CD4-positive, alpha-beta T cell (primary cell): ENCODE measurements at regions not wholly inside any gene's neighbourhood (a gene's known extent, or its start where the extent isn't known, plus 50 kb on each side); places are given as distances from the start of the nearest gene placed in this dataset.

Experiments used
- ATAC-seq: fragments of 200-7000 bp; cut with Tn5 transposase; one replicate; pipeline ENCODE4 v1.10.0; 2022; ENCODE audit warnings: mild to moderate bottlenecking; ENCODE audit not compliant: poor library complexity
- CTCF ChIA-PET: fragments of 350-600 bp; sonication (Branson Sonifier 250); formaldehyde crosslinking; loops from one replicate; lab custom pipeline; 2021; ENCODE audit warnings: antibody characterized with exemption, inconsistent platforms; lab: Charles Lee
- POLR2A ChIA-PET: fragments of 350-600 bp; sonication (Branson Sonifier 250); formaldehyde crosslinking; loops from one replicate; lab custom pipeline; 2021; ENCODE audit warnings: antibody characterized with exemption, inconsistent platforms; lab: Charles Lee
- DNase-seq, 14 experiments: peaks; one replicate each; pipeline ENCODE4 v3.0.0-alpha.2; 2013 to 2020; ENCODE audit warnings: mixed read lengths in 2 of 14
- H3K27ac ChIP-seq, 2 donors: one replicate each; pipeline versions ENCODE4 v1.5.1 to v1.7.0; 2013; ENCODE audit warnings: low read length in 2 of 2, low read depth in 1 of 2, mild to moderate bottlenecking in 1 of 2
- H3K27me3 ChIP-seq, 2 experiments: 1 replicate in 1 of 2; 2 replicates in 1 of 2; pipeline versions ENCODE4 v1.6.1 to v1.7.0; 2013; ENCODE audit warnings: low read length in 2 of 2, control low read depth in 1 of 2, mild to moderate bottlenecking in 1 of 2, moderate library complexity in 1 of 2; ENCODE audit not compliant: insufficient read depth in 2 of 2, control insufficient read depth in 1 of 2
- H3K36me3 ChIP-seq: one replicate; pipeline ENCODE4 v1.6.1; 2013; ENCODE audit warnings: low read length, control low read depth; ENCODE audit not compliant: insufficient read depth
- H3K4me1 ChIP-seq: one replicate; pipeline ENCODE4 v1.6.1; 2013; ENCODE audit warnings: low read length, control low read depth; ENCODE audit not compliant: insufficient read depth
- H3K4me3 ChIP-seq: one replicate; pipeline ENCODE4 v1.5.1; 2013; ENCODE audit warnings: mild to moderate bottlenecking, low read length, moderate library complexity
- H3K9me3 ChIP-seq, 2 experiments: 1 replicate in 1 of 2; 2 replicates in 1 of 2; pipeline versions ENCODE4 v1.6.1 to v1.7.0; 2013; ENCODE audit warnings: low read length in 2 of 2, mild to moderate bottlenecking in 2 of 2, control low read depth in 1 of 2, moderate library complexity in 1 of 2; ENCODE audit not compliant: control insufficient read depth in 1 of 2, insufficient read depth in 1 of 2
- H3K27ac Mint-ChIP-seq: one replicate; pipeline ENCODE4 v1.8.0; 2020; ENCODE audit warnings: mixed read lengths
- H3K27me3 Mint-ChIP-seq: one replicate; pipeline ENCODE4 v1.8.0; 2021; ENCODE audit warnings: mixed read lengths
- H3K36me3 Mint-ChIP-seq: one replicate; pipeline ENCODE4 v1.8.0; 2021; ENCODE audit warnings: low read depth, mixed read lengths
- H3K4me1 Mint-ChIP-seq: one replicate; pipeline ENCODE4 v1.8.0; 2021; ENCODE audit warnings: low read depth, mixed read lengths
- H3K4me3 Mint-ChIP-seq: one replicate; pipeline ENCODE4 v1.8.0; 2020; ENCODE audit warnings: mild to moderate bottlenecking, mixed read lengths
- H3K9me3 Mint-ChIP-seq: one replicate; pipeline ENCODE4 v1.8.0; 2020; ENCODE audit warnings: mixed read lengths
- intact Hi-C, 2 experiments: fragments of 100-400 bp; cut with DNase I in 1 of 2; cut with micrococcal nuclease in 1 of 2; formaldehyde crosslinking; loops; one replicate each; pipeline versions ENCODE4 v1.15.1 to v1.9.0; 2023 to 2025; cut with DNase I, micrococcal nuclease
- TF ChIP-seq, protein P1 (sequence below): fragments of 200-600 bp; IDR thresholded peaks from one replicate; pipeline ENCODE4 v1.8.0; 2022; ENCODE audit warnings: antibody characterized with exemption, mild to moderate bottlenecking

- no peaks in the 10 kb centered on the region for H3K27me3 ChIP-seq
- H3K4me3 Mint-ChIP-seq, result no peak overlapping the region
- no peak overlapping the region for H3K4me3 ChIP-seq
- POLR2A ChIA-PET, result no interaction called here
- ATAC-seq, result no peak
- H3K27me3 Mint-ChIP-seq, result no peaks in the 10 kb centered on the region
- TF ChIP-seq, protein P1, sequence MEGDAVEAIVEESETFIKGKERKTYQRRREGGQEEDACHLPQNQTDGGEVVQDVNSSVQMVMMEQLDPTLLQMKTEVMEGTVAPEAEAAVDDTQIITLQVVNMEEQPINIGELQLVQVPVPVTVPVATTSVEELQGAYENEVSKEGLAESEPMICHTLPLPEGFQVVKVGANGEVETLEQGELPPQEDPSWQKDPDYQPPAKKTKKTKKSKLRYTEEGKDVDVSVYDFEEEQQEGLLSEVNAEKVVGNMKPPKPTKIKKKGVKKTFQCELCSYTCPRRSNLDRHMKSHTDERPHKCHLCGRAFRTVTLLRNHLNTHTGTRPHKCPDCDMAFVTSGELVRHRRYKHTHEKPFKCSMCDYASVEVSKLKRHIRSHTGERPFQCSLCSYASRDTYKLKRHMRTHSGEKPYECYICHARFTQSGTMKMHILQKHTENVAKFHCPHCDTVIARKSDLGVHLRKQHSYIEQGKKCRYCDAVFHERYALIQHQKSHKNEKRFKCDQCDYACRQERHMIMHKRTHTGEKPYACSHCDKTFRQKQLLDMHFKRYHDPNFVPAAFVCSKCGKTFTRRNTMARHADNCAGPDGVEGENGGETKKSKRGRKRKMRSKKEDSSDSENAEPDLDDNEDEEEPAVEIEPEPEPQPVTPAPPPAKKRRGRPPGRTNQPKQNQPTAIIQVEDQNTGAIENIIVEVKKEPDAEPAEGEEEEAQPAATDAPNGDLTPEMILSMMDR, result no peak
- no peak for DNase-seq
- peaks cover 0 to 13% of the 10 kb centered on the region in 2 experiments for H3K9me3 ChIP-seq
- H3K27ac Mint-ChIP-seq, result no peak overlapping the region
- intact Hi-C loops, result no loop called here
- H3K36me3 ChIP-seq, result no peaks in the 10 kb centered on the region
- no peaks in the 10 kb centered on the region for H3K4me1 ChIP-seq
- H3K36me3 Mint-ChIP-seq, result no peaks in the 10 kb centered on the region
- no peaks in the 10 kb centered on the region for H3K4me1 Mint-ChIP-seq
- CTCF ChIA-PET, result no interaction called here
- no peak overlapping the region for H3K27ac ChIP-seq
- peaks cover 12% of the 10 kb centered on the region for H3K9me3 Mint-ChIP-seq
Observed at GRCh38 chr3:146873748-146874147, 268.6 kb upstream of the PLSCR5 start.

DNA sequence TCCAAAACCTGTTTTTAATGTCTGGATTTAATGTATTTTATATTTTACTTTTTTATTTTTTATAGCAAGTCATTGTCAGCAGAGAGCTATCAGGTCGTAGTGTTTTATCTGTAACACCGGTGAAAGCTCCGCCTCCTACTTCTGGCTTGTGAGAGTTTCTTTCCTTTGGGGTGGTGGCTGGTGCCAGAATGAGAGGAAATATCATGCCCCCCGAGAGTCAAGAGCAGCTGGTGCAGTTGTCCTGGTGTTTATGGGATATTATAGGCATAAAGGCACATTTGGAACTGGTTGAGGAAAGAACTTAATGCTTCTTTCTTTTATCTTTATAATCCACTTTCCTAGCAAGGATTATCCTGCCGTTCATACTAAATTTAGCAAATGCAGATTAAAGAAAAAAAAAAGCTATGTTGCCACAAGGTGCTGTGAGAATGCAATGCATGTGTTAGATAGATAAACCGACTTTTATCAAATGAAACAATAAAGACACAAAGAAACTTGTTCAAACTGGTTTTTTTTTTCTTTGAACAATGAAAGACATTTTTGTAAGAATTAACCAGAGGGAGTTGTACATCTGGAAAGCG is 260.1 kb upstream of the PLSCR5 start:
- Mint-ChIP-seq H3K4me3 (no peak overlapping the region), H3K36me3 (no peaks in the 10 kb centered on the region), H3K27me3 (no peaks in the 10 kb centered on the region), H3K4me1 (no peaks in the 10 kb centered on the region), H3K27ac (no peak overlapping the region), H3K9me3 (no peaks in the 10 kb centered on the region)
- Histone ChIP-seq H3K4me3 (no peak overlapping the region), H3K9me3 (no peaks in the 10 kb centered on the region), H3K36me3 (no peaks in the 10 kb centered on the region), H3K27ac (no peak overlapping the region), H3K4me1 (no peaks in the 10 kb centered on the region), H3K27me3 (no peaks in the 10 kb centered on the region)
- TF ChIP-seq, protein P1, result no peak
- CTCF ChIA-PET, result no interaction called here
- POLR2A ChIA-PET, result no interaction called here
- intact Hi-C loops, result no loop called here
- DNase-seq, result no peak
- no peak for ATAC-seq

GRCh38 chr3:146861262-146861661 is 256.1 kb upstream of the PLSCR5 start:
- DNase-seq (no peak), ATAC-seq (no peak)
- TF ChIP-seq, protein P1, result no peak
- Mint-ChIP-seq H3K4me1 (no peaks in the 10 kb centered on the region), H3K36me3 (no peaks in the 10 kb centered on the region), H3K27me3 (no peaks in the 10 kb centered on the region), H3K9me3 (peaks cover 4% of the 10 kb centered on the region), H3K4me3 (no peak overlapping the region), H3K27ac (no peak overlapping the region)
- CTCF ChIA-PET, result no interaction called here
- POLR2A ChIA-PET, result no interaction called here
- H3K27ac ChIP-seq, result no peak overlapping the region
- H3K9me3 ChIP-seq, result no peaks in the 10 kb centered on the region
- H3K4me3 ChIP-seq, result no peak overlapping the region
- intact Hi-C loops, result no loop called here
- no peaks in the 10 kb centered on the region for H3K4me1 ChIP-seq
- H3K27me3 ChIP-seq, result no peaks in the 10 kb centered on the region
- H3K36me3 ChIP-seq, result no peaks in the 10 kb centered on the region
